H1 (cell line): ENCODE measurements at regions not wholly inside any gene's neighbourhood (a gene's known extent, or its start where the extent isn't known, plus 50 kb on each side); places are given as distances from the start of the nearest gene placed in this dataset.

Experiments used
- CHD1 ChIP-seq: IDR thresholded peaks from 2 replicates; pipeline ENCODE4 v1.6.1; 2012; ENCODE audit warnings: low read depth, low read length, improper control_type of control experiment
- E2F6 ChIP-seq: IDR thresholded peaks from 2 replicates; pipeline ENCODE4 v1.6.1; 2012; ENCODE audit warnings: inconsistent platforms
- POLR2AphosphoS5 ChIP-seq: IDR thresholded peaks from 2 replicates; pipeline ENCODE4 v1.6.1; 2011; ENCODE audit warnings: low read depth, low read length
- SRF ChIP-seq: IDR thresholded peaks from 2 replicates; pipeline ENCODE4 v1.6.1; 2011; ENCODE audit warnings: mild to moderate bottlenecking, low read depth, low read length, moderate library complexity
- TAF7 ChIP-seq: optimal IDR thresholded peaks from 2 replicates; pipeline ENCODE3; 2011; ENCODE audit warnings: low read depth, mild to moderate bottlenecking, inconsistent platforms, low read length, moderate library complexity, borderline replicate concordance
- TEAD4 ChIP-seq: IDR thresholded peaks from 2 replicates; pipeline ENCODE4 v1.6.1; 2012; ENCODE audit warnings: low read depth, low read length, inconsistent platforms, mixed read lengths
- TF ChIP-seq, protein P1 (sequence below): fragments of 300-600 bp; sonication (generic); IDR thresholded peaks from 2 replicates; pipeline ENCODE4 v1.7.1; 2012; ENCODE audit warnings: low read length, moderate library complexity, mild to moderate bottlenecking, inconsistent platforms; ENCODE audit not compliant: insufficient replicate concordance

- TF ChIP-seq, protein P1, sequence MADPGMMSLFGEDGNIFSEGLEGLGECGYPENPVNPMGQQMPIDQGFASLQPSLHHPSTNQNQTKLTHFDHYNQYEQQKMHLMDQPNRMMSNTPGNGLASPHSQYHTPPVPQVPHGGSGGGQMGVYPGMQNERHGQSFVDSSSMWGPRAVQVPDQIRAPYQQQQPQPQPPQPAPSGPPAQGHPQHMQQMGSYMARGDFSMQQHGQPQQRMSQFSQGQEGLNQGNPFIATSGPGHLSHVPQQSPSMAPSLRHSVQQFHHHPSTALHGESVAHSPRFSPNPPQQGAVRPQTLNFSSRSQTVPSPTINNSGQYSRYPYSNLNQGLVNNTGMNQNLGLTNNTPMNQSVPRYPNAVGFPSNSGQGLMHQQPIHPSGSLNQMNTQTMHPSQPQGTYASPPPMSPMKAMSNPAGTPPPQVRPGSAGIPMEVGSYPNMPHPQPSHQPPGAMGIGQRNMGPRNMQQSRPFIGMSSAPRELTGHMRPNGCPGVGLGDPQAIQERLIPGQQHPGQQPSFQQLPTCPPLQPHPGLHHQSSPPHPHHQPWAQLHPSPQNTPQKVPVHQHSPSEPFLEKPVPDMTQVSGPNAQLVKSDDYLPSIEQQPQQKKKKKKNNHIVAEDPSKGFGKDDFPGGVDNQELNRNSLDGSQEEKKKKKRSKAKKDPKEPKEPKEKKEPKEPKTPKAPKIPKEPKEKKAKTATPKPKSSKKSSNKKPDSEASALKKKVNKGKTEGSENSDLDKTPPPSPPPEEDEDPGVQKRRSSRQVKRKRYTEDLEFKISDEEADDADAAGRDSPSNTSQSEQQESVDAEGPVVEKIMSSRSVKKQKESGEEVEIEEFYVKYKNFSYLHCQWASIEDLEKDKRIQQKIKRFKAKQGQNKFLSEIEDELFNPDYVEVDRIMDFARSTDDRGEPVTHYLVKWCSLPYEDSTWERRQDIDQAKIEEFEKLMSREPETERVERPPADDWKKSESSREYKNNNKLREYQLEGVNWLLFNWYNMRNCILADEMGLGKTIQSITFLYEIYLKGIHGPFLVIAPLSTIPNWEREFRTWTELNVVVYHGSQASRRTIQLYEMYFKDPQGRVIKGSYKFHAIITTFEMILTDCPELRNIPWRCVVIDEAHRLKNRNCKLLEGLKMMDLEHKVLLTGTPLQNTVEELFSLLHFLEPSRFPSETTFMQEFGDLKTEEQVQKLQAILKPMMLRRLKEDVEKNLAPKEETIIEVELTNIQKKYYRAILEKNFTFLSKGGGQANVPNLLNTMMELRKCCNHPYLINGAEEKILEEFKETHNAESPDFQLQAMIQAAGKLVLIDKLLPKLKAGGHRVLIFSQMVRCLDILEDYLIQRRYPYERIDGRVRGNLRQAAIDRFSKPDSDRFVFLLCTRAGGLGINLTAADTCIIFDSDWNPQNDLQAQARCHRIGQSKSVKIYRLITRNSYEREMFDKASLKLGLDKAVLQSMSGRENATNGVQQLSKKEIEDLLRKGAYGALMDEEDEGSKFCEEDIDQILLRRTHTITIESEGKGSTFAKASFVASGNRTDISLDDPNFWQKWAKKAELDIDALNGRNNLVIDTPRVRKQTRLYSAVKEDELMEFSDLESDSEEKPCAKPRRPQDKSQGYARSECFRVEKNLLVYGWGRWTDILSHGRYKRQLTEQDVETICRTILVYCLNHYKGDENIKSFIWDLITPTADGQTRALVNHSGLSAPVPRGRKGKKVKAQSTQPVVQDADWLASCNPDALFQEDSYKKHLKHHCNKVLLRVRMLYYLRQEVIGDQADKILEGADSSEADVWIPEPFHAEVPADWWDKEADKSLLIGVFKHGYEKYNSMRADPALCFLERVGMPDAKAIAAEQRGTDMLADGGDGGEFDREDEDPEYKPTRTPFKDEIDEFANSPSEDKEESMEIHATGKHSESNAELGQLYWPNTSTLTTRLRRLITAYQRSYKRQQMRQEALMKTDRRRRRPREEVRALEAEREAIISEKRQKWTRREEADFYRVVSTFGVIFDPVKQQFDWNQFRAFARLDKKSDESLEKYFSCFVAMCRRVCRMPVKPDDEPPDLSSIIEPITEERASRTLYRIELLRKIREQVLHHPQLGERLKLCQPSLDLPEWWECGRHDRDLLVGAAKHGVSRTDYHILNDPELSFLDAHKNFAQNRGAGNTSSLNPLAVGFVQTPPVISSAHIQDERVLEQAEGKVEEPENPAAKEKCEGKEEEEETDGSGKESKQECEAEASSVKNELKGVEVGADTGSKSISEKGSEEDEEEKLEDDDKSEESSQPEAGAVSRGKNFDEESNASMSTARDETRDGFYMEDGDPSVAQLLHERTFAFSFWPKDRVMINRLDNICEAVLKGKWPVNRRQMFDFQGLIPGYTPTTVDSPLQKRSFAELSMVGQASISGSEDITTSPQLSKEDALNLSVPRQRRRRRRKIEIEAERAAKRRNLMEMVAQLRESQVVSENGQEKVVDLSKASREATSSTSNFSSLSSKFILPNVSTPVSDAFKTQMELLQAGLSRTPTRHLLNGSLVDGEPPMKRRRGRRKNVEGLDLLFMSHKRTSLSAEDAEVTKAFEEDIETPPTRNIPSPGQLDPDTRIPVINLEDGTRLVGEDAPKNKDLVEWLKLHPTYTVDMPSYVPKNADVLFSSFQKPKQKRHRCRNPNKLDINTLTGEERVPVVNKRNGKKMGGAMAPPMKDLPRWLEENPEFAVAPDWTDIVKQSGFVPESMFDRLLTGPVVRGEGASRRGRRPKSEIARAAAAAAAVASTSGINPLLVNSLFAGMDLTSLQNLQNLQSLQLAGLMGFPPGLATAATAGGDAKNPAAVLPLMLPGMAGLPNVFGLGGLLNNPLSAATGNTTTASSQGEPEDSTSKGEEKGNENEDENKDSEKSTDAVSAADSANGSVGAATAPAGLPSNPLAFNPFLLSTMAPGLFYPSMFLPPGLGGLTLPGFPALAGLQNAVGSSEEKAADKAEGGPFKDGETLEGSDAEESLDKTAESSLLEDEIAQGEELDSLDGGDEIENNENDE, result no peak
- TF ChIP-seq E2F6 (no peak), POLR2AphosphoS5 (no peak), SRF (no peak), TAF7 (no peak), TEAD4 (no peak), CHD1 (no peak)
Observed at GRCh38 chr2:23111263-23111662, 273.7 kb upstream of the KLHL29 start (continued).
